Erythroblast (primary cell): ENCODE measurements at regions not wholly inside any gene's neighbourhood (a gene's known extent, or its start where the extent isn't known, plus 50 kb on each side); places are given as distances from the start of the nearest gene placed in this dataset.
"Not testable (repeated sequence)": the region's sequence is repeated elsewhere in the genome, so short reads cannot be mapped to it uniquely, and the experiment has no call there.

Experiments used
- DNase-seq, 2 experiments: peaks; one replicate each; lab custom pipeline; 2025; lab: John Stamatoyannopoulos, UW
- GATA1 ChIP-seq: IDR thresholded peaks from 2 replicates; pipeline ENCODE4 v1.6.1; 2011; ENCODE audit warnings: low read depth, mild to moderate bottlenecking, control low read depth, low read length, moderate library complexity
- POLR2A ChIP-seq: IDR thresholded peaks from 2 replicates; pipeline ENCODE4 v1.6.1; 2011; ENCODE audit warnings: mild to moderate bottlenecking, low read length

DNA sequence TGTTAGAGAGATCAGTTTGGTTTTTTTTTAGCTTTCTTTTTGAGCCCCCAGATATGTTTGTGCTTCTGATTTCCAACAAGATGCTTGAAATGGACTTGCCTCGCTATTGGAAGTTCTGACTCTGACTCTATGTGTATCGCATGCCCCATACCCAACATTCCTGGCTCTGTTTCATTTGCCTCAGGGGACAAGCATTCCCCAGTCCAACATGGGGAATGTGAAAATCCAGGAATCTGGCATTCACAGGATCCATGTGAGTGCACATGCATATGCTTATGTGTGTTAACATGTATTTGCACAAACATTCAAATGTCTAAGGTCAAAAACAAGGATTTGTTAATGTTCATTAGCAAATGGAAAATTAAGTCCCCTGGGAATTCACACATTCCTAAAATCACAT is 233.9 kb downstream of the TLR4 start:
- no peak for TF ChIP-seq GATA1
- TF ChIP-seq POLR2A, result no peak
- no peak for DNase-seq

DNA sequence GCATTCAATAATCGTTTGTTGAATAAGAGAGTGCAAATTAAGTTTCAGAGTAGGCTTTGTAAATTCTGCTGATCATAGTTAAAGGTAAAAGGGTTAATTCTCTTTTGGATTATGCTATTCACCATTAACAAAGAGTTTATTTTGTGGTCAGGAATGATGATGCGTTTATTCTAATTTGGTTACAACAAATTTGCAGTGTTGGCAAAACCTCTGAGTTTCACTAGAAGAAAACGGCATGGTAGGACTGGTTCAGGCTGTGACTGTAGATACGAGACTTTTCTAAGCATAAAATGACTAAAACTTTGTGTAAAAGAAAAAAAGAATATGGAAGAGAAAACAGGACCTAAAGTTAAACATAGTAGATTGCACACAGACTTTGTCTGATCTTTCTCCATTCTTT is 234.7 kb downstream of the TLR4 start:
- TF ChIP-seq GATA1, result no peak
- TF ChIP-seq POLR2A, result no peak

DNA sequence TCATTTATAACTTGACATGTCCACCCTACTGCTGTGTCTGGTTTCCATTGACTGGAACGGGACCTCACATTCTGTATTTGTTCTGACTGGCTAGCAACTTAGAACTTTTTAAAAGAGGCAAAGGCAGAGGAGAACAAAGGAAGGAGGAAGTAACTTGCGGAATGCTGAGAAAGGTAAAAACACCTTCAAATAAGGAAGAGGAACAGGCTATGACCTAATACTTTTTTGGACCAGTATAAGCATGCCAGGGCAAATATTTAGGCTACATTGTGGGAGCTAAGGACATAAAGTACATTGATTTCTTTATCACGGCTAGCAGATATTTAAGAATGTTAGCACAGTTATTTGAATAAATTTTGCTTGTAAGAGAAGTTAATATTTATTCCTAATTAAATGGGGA is 240.5 kb downstream of the TLR4 start:
- DNase-seq, result not testable (repeated sequence)

More for the DNA sequence above, 234.7 kb downstream of the TLR4 start:
- no peak for DNase-seq

DNA sequence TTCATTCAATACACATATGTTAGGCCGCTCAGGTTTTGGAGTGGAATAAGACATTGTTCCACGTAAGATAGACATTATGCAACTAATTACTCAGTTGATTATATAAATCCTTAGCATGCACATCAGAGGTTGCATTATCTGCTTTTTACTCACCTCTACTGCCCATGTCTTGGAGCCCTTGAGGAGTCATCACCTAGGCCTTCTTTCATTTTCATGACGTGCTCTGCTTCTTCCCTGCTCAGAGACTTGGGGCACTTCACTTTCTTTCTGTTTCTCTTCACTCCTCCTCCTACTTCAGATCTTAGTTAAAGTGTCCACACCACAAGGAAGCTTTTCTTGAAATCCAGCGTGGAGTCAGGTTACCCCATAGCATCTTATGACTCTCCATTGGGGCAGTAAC is 241.1 kb downstream of the TLR4 start:
- no peak for DNase-seq
- TF ChIP-seq GATA1 (no peak), POLR2A (no peak)

DNA sequence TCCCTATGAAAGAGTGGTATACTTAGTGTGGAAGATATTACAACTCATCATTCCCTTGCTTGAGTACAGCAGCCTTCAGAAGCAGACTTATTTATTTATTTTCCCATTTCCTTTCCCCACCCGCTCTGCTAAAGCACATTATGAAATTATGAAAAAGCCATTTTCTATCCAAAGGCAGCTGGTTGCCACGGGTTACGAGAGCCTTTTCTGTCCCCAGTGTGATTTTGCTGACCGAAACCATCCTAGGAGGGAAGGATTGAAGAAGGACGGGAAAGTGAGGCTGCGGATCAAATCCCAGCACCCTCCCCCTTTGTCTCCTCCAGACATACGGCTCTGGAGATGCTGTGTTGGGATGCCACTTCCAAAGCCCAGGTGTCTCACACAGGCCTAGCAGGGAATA is 246.9 kb downstream of the TLR4 start:
- TF ChIP-seq GATA1 (no peak), POLR2A (no peak)

DNA sequence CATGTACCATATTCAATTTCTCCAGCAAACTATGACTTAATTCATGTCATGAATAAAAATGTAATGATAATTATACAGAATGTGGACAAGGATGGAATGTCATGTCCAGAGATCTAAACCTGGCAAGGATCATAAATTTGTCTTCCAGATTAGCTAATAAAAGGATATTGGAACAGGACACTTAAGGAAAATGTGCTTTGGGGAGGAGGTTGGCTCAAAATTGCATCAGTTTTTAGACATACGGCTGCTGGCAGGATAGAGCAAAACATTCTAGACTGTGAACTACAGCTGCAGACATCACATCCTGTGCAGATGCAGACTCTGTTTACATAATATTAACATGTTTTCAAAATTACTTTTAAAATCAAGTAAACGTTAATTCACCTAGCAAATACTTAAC is 248.4 kb downstream of the TLR4 start:
- DNase-seq, result no peak
- TF ChIP-seq GATA1, result no peak
- no peak for TF ChIP-seq POLR2A

More for the DNA sequence above, 246.9 kb downstream of the TLR4 start:
- no peak for DNase-seq

DNA sequence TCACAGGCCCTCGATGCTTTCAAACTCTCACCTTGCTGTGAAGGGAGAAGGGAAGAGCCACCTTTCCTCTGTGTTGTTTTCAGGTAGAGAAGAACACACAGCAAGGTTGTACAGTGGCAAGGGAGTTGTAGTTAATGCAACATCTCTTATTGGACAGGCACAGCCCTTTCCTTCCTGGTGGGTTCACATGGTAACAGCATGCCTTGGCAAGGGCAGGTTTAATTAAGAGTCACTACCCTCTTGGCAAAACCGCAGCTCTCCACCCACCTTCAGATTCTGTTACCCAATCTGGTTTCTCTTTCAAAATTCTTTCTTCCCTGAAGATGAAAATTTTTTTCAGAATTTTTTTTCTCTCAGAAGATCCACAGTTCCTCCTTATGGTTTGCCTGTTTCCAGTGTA is 253.1 kb downstream of the TLR4 start:
- no peak for DNase-seq
- TF ChIP-seq POLR2A (no peak), GATA1 (no peak)

DNA sequence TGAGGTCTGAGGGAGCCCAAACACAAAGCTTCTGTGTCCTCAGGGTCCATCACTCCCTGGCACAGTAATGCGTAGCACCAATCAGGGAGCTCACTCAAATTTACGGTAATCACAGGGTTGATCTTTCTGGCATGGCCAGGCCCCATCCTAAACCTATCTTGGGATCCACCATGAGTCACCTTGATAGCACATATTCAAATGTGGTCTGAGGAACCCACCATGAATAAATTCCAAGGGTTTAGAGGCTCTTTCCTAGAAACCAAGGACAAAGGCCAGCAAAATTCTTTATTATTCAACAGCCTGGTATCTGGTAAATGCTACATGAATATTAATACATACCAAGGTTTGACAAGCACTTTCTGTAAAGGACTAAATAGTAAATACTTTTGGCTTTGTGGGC is 254.5 kb downstream of the TLR4 start:
- TF ChIP-seq GATA1 (no peak), POLR2A (no peak)
- no peak for DNase-seq

DNA sequence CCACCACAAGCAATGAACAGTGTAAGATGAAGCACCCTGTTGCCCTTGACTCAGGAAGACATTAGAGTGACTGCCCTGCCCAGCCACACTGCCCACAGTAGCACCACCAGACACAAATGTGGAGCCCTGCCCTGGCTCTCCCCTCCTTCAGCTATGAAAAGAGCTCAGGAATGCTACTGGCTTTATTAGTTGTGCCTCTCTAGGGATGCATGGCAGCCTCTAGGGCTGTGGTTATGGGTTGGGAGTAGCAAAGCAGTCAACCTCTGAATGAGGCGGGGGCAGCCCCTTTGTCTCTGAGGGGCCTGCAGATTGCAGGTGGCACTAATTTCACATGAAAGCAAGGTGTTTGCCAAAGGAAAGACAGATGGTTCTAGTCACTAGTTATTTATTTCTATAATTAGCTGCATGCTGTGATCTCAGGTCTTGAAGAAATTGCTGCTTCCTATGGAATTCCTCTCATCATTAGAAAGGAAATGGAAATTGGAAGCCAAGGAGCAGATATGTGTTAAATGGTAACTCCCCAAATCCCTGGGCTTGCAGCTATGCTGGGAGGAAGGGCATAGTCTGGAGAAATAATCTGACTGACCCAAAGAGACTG is 259.4 kb downstream of the TLR4 start:
- DNase-seq, result no peak
- TF ChIP-seq POLR2A (no peak), GATA1 (no peak)

DNA sequence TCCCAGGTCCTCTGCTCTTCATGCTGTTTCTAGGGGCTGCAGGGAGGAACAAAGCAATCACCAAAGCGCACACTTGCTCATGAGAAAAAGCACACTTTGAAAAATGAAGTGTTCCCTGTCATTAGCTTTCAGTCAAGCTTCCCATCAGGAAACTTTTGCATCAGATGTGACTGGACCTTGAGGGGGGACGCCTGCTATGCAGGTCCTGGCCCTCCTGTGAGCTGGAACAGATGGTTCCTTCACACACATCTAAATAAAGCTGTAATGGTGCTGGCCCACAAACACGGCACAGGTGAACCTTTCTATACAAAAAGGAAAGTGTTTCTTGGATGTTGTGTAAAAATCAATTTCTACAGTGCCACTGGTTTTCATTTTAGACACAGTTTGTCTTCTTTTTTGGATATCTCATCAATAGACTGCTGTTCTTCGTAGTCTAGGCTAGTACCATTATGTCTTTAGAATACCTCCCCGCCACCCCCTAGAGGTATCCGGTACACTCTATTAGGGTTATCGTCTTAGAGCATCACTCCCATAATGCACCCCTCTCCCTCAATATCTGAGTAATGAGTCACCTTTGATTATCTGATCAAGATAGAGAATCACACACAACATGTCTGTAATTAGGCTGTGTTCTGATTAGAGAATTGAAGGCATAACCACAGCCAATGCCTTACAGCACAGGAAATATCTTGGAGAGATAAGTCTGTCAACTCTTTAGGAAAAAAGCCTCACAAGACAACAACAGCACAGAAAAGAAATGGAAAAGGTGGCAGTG is 266.3 kb downstream of the TLR4 start:
- TF ChIP-seq GATA1, result no peak
- no peak for TF ChIP-seq POLR2A
- no peak for DNase-seq

DNA sequence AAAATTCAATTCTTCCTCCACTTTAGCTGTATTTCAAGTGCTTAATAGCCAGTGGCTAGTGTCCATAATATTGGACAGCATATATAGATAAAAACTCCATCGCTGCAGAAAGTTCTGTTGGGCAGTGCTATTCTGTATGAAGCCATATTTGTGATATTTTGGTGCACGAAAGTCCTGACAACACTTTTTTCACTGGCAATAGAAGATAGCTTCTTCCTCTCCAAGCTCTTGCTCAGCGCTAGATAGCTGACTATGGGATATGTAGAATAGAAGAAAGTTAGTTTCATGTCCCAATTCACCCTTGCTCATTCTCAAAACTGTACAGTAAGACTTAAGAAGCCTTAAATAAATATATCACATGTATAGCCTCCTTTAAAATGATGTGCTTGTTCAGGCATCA is 269.9 kb downstream of the TLR4 start:
- DNase-seq, result no peak
- TF ChIP-seq GATA1 (no peak), POLR2A (no peak)

DNA sequence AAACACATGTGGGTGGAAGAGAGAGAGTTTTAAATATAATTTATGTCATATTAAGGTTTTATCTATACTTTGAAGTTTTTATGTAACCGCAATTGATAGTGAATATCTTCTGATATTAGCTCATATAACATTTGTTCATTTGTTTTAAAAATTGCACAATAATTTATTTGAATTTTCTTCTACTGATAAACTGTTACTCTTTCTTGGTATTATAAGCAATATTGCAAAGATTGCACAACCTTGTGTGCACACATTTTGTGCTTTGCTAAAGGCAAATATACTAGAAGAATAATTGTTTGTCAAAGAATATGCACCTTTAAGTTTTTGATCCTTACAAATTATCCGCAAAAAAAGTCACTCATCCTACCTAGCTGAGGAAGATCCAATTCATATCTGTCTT is 275.7 kb downstream of the TLR4 start:
- no peak for TF ChIP-seq POLR2A
- no peak for TF ChIP-seq GATA1
- DNase-seq, result no peak

DNA sequence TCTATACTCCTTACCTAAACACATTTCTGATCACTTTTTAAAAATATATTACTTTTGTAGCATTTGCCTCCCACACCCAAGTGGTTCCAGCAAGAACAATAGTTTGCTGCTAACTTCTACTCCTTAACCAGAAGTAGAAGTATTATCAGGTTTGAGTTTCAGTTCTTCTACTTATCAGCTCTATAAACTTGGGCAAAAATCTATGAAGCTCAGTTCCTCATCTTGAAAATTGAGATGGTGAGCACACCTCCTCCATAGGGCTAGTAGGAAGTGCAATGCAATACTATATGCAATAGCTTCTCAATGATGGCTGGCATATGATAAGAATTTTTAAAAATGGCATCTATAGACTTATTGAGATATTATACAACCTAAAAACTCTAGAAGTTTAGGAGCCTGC is 283.7 kb downstream of the TLR4 start:
- TF ChIP-seq GATA1, result no peak
- no peak for DNase-seq

DNA sequence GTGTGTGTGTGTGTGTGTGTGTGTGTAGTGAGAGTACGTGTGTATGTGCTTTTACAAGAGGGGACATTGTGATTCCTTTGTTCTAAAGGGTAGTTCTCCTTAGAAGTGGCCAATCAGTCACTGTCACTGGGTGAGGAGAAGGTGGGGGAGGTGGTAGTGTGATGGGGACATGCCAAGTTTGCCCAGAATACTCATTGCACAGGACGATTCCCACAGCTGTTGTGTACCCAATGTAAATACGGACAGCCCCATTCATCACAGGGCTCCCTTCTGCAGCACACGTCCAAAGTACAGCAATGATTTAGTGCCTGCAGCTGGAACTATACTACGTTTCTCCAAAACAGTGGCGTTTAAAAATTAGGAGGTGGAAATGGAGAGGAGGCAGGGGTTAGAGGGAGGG is 287.8 kb downstream of the TLR4 start:
- TF ChIP-seq POLR2A (no peak), GATA1 (no peak)

DNA sequence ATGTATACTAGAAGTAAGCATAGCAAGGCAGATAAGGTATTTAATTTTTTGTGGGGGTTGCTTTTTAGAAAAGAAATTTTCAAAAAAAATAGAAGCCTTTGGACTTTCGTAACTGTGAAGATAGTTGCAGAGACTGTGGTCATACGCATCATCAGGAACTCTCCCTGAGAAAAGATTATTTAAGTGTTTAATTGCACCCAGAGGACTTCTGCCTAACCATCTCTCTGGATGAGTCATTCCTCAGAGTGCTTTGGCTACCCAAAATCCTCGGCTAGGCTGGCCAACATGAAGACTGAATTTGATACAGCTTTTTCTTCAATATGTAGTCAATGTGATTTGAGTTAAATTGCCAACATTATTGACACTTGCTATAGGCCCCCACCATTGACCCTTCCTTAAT is 296.4 kb downstream of the TLR4 start:
- TF ChIP-seq GATA1 (no peak), POLR2A (no peak)
- no peak for DNase-seq

More for the DNA sequence above, 287.8 kb downstream of the TLR4 start:
- DNase-seq, result no peak
